GM20000 (cell line): ENCODE measurements at regions not wholly inside any gene's neighbourhood (a gene's known extent, or its start where the extent isn't known, plus 50 kb on each side); places are given as distances from the start of the nearest gene placed in this dataset.
"Not testable (repeated sequence)": the region's sequence is repeated elsewhere in the genome, so short reads cannot be mapped to it uniquely, and the experiment has no call there.

ENCODE experiments used
- DNase-seq: peaks from one replicate; pipeline ENCODE4 v3.0.0; 2012; ENCODE audit warnings: low spot score
- TF ChIP-seq, protein P1 (sequence below): IDR thresholded peaks from 2 replicates; pipeline ENCODE4 v1.5.1; 2012; ENCODE audit warnings: mild to moderate bottlenecking, control low read depth; ENCODE audit errors: extremely low read depth, missing control alignments

DNA sequence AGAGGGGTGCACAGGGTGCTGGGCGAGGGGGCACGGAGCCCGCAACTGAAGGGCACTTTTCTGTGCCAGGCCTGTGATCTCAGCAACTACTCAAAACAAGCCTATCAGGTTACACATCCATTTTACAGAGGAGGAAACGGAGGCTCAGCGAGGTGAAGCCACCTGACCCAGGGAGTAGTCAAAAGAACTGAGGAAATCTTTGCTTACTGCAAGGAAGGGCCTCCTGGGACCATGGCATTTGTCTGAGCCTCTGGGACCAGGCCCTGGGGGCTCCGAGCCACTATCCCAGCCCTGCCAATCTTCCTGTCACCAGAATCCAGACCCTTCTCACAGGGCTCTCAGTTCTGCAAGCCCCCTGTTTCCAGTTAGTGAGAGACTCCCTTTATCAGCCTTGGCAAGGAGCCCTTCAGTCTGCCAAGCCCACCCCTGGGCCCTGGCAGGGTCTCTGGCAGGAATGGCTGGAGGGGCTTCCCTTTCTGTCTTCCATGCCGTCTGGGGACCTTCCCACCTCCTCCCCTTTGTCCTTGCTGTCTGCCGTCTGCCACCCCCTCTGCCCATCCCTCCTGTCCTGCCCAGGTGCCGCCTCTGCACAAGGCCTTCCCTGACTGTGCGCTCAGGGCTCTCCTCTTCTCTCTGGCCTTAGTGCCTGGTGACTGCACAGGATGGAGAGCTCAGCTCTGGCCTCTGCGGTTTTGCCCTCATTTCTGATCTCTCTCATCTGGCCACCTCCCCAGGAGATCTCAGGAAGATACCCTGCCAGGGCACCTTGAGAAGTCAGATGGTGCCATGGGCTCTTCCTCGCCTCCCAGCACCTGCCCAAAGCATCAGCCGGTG lies 194.7 kb upstream of the GLI2 start:
- no peak for DNase-seq
- TF ChIP-seq, protein P1, sequence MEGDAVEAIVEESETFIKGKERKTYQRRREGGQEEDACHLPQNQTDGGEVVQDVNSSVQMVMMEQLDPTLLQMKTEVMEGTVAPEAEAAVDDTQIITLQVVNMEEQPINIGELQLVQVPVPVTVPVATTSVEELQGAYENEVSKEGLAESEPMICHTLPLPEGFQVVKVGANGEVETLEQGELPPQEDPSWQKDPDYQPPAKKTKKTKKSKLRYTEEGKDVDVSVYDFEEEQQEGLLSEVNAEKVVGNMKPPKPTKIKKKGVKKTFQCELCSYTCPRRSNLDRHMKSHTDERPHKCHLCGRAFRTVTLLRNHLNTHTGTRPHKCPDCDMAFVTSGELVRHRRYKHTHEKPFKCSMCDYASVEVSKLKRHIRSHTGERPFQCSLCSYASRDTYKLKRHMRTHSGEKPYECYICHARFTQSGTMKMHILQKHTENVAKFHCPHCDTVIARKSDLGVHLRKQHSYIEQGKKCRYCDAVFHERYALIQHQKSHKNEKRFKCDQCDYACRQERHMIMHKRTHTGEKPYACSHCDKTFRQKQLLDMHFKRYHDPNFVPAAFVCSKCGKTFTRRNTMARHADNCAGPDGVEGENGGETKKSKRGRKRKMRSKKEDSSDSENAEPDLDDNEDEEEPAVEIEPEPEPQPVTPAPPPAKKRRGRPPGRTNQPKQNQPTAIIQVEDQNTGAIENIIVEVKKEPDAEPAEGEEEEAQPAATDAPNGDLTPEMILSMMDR: no peak

DNA sequence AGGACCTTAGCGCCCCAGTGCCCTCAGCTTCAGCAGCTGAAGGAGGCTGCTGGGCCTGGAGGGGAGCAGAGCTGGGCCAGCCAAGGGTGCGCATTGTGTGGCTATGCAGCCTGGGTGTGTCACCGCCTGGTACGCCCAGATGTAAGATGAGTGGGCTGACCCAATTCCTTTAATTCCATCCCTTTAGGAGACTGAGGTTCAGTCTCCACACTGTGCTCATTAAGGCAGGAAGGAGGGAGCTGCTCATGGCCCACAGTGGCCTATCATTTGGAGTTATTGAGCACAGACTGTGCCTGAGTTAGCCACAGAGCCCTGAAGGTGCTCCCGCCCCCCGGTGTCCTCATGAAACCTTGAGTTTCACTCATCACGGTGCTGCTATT lies 194.1 kb upstream of the GLI2 start:
- TF ChIP-seq, protein P1: no peak
- DNase-seq: no peak

DNA sequence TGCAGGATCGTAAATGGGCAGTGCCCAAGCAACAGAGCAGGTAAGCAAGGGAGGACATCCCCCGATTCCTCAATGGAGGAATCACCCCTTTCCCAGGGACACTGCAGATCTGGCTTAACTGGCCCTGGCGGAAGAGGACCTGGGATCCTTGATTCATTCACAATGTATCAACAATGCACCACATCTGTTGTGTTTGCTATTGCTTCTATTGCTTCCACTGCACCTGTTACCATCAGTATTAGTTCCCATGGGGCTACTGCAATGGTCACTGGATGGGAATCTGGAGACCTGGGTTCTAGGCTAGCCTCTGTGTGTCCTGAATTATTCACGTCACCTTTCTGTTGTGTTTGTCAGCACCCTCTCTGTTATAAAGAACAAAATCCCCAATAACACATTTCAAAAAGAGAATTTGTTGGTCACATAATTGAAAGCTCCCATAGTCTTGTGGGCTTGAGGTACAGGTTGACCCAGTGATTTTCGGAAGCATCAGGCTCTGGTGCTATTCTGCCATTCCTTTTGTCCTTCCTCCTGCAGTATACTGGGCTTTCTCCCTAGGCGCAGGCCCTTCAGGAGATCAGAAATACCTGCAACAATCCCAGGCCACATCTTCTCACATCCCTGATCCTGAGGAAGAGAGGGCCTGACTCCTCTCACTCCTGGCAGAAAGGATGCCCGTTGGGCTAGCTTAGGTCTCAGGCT lies 193.5 kb upstream of the GLI2 start:
- DNase-seq: no peak
- TF ChIP-seq, protein P1: no peak

DNA sequence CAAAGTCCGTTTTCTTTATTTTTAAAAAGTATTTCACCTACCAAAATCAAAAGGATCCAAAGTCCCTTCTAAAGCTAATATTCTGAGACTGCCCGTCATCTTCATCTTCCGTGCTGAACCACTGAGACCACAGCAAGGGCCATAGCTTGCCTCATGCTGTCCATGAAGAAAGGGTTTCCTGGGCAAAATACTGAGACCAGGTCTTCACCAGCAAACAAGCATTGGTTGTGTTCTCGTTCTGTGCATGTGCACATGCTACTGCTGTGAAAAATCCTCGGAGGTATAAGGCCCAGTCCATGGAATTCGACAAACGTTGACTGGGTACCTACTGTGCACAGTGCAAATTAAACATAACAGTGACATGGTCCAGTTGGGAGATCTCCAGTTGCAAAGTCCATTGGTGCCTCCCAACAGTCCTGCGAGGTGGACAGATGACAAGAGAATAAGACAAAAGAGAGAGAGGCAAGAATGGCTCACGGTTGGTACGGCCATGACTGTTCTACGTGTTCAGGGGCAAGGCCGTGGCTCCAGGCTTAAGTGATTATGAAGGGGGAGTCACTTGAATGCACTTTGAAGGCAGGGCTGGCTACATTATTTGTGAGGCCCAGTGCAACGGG lies 192.6 kb upstream of the GLI2 start:
- DNase-seq: no peak
- TF ChIP-seq, protein P1: no peak

DNA sequence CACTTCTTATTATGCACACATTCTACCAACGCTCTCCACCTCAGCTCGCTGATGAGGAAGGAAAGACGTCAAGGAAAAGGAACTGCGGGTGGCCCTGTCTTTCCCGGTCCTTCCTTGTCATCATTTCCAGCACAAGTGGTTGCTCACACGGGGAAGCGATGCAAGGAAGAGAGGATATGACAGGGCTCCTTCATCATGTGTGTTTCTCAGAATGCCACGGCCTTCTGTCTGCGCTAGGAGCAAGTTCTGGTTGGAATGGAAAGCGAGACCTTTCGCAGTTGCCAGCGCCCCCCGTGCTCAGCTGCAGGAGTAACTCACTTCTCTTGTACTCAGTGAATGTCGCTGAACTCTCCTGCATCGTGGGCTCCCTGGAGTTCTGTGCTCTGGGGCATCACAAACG lies 191.8 kb upstream of the GLI2 start:
- no peak for DNase-seq
- TF ChIP-seq, protein P1: no peak

DNA sequence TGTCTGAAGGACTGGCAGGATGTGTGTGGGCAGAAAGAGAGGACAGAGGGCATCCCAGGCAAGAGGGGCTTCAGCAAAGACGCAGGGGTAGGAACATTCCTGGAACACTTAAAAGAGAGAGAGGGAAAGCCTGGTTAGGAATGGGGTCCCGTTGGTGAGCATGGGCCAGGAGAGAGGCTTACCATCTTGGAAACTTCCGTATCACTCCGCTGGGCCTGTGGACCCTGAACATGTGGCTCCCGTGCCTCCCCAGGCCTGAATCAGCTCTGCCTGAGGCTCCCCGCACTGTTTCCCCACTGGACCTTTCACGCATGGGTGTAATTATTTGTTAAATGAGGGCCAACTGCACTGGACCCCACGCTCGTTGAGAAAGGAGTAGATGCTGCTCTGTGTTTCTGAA lies 191.1 kb upstream of the GLI2 start:
- TF ChIP-seq, protein P1: no peak
- DNase-seq: no peak

DNA sequence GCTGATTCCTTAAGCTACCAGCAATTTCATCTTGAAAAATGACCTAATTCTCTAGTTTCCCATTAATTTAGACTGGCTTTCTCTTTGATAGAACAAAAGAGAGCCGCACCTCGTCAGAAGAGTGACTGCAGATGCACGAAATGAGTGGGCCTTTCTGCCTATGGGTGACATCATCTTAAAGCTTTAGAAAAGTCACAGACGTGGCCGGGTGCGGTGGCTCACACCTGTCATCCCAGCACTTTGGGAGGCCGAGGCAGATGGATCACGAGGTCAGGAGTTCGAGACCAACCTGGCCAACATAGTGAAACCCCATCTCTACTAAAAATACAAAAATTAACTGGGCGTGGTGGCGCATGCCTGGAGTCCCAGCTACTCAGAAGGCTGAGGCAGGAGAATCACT lies 190.7 kb upstream of the GLI2 start:
- not testable (repeated sequence) for DNase-seq
